Thymus (tissue), 11 donors: ENCODE measurements at regions not wholly inside any gene's neighbourhood (a gene's known extent, or its start where the extent isn't known, plus 50 kb on each side); places are given as distances from the start of the nearest gene placed in this dataset.
"Not testable (repeated sequence)": the region's sequence is repeated elsewhere in the genome, so short reads cannot be mapped to it uniquely, and the experiment has no call there.

Source experiments
- DNase-seq, 9 donors: peaks; one replicate each; pipeline ENCODE4 v3.0.0-alpha.2; 2013; ENCODE audit warnings: low spot score in 9 of 9, low read depth in 6 of 9, missing footprints in 1 of 9
- H3K27ac ChIP-seq, 2 donors: one replicate each; pipeline ENCODE4 v1.5.1; 2013; ENCODE audit warnings: control low read depth in 1 of 2, low read depth in 1 of 2, low read length in 1 of 2, mild to moderate bottlenecking in 1 of 2, moderate library complexity in 1 of 2
- H3K27me3 ChIP-seq, 2 donors: one replicate each; pipeline ENCODE4 v1.5.1; 2013; ENCODE audit warnings: low read length in 1 of 2; ENCODE audit not compliant: control insufficient read depth in 2 of 2, insufficient read depth in 1 of 2
- H3K36me3 ChIP-seq, 2 donors: one replicate each; pipeline ENCODE4 v1.5.1; 2013; ENCODE audit warnings: low read length in 1 of 2, mild to moderate bottlenecking in 1 of 2, moderate library complexity in 1 of 2; ENCODE audit not compliant: control insufficient read depth in 2 of 2, insufficient read depth in 2 of 2
- H3K4me1 ChIP-seq, 2 donors: one replicate each; pipeline ENCODE4 v1.5.1; 2013; ENCODE audit warnings: low read length in 2 of 2; ENCODE audit not compliant: control insufficient read depth in 2 of 2, insufficient read depth in 2 of 2
- H3K4me3 ChIP-seq, 2 donors: one replicate each; pipeline ENCODE4 v1.5.1; 2013; ENCODE audit warnings: low read length in 2 of 2, control low read depth in 1 of 2, mild to moderate bottlenecking in 1 of 2
- H3K9me3 ChIP-seq, 2 donors: one replicate each; pipeline ENCODE4 v1.5.1; 2013; ENCODE audit warnings: low read length in 1 of 2, mild to moderate bottlenecking in 1 of 2; ENCODE audit not compliant: control insufficient read depth in 2 of 2, insufficient read depth in 1 of 2
- WGBS: extraction: QIAGEN DNeasy Blood & Tissue Kit; methylation state at CpG from one replicate; pipeline ENCODE4 v1.1.7; 2013; 5-methylcytosine and 5-hydroxymethylcytosine counted together
- donor health status: healthy.

DNA sequence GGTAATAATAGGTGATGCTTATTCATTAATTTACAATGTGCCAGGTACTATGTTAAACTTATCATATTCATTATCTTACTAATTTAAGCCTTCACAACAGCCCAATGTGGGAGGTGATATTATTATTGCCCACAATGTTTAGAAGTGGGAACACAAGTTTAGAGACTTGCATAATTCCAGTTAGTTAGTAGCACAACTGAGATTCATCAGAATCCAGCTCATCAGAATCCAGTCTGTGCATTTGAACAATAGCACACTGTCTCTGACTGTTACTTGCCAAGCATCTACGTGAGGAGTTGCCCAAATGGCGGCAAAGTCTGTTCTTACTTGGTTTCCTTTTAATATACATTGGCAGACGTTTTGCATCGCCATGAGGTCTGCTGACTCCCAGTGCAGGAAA lies 110.9 kb upstream of the BASP1 start:
- no peak overlapping the region for H3K27ac ChIP-seq
- 92% methylated on average over 4 of the region's 4 CpGs for WGBS
- DNase-seq, result no peak
- H3K4me3 ChIP-seq, result no peak overlapping the region
- no peaks in the 10 kb centered on the region for H3K9me3 ChIP-seq
- no peaks in the 10 kb centered on the region for H3K4me1 ChIP-seq
- no peaks in the 10 kb centered on the region for H3K27me3 ChIP-seq
- no peaks in the 10 kb centered on the region for H3K36me3 ChIP-seq

DNA sequence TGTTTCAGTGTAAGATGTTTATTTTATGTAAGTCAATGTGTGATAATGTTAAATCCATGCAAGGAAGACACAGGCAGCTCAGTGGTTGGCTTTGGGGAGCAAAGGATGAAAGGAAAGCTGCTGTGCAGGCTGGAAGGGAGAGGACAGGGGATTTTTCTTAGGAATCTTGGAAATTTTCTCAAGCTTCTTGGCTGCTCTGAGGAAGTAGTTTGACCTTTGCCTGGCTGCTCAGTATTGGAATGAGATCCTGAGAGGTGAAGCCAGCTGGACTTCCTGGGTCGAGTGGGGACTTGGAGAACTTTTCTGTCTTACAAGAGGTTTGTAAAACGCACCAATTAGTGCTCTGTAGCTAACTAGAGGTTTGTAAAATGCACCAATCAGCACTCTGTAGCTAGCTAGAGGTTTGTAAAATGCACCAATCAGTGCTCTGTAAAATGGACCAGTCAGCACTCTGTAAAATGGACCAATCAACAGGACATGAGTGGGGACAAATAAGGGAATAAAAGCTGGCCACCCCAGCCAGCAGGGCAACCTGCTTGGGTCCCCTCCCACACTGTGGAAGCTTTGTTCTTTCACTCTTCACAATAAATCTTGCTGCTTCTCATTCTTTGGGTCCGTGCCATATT lies 105.2 kb upstream of the BASP1 start:
- H3K27ac ChIP-seq, H3K9me3 ChIP-seq, H3K4me1 ChIP-seq, H3K27me3 ChIP-seq, DNase-seq, H3K36me3 ChIP-seq, H3K4me3 ChIP-seq: not testable (repeated sequence)
- 91% methylated on average over 3 of the region's 3 CpGs for WGBS

- DNase-seq, result no peak
- Histone ChIP-seq H3K4me1 (no peaks in the 10 kb centered on the region), H3K27ac (no peak overlapping the region), H3K9me3 (no peaks in the 10 kb centered on the region), H3K4me3 (no peak overlapping the region), H3K27me3 (no peaks in the 10 kb centered on the region), H3K36me3 (no peaks in the 10 kb centered on the region)
- WGBS, result 89% methylated on average over 9 of the region's 9 CpGs
These were observed 104.1 kb upstream of the BASP1 start for GRCh38 chr5:17113174-17113958.

GRCh38 chr5:17114233-17114632 lies 103.2 kb upstream of the BASP1 start:
- H3K4me1 ChIP-seq, result no peaks in the 10 kb centered on the region
- no peaks in the 10 kb centered on the region for H3K9me3 ChIP-seq
- 90% methylated on average over 6 of the region's 6 CpGs for WGBS
- no peak overlapping the region for H3K27ac ChIP-seq
- H3K4me3 ChIP-seq, result no peak overlapping the region
- no peaks in the 10 kb centered on the region for H3K36me3 ChIP-seq
- no peak for DNase-seq
- no peaks in the 10 kb centered on the region for H3K27me3 ChIP-seq

- H3K27ac ChIP-seq, result no peak overlapping the region
- H3K4me1 ChIP-seq, result no peaks in the 10 kb centered on the region
- WGBS, result 82% methylated on average over 6 of the region's 6 CpGs
These were observed 102.5 kb upstream of the BASP1 start for GRCh38 chr5:17114715-17115599.

DNA sequence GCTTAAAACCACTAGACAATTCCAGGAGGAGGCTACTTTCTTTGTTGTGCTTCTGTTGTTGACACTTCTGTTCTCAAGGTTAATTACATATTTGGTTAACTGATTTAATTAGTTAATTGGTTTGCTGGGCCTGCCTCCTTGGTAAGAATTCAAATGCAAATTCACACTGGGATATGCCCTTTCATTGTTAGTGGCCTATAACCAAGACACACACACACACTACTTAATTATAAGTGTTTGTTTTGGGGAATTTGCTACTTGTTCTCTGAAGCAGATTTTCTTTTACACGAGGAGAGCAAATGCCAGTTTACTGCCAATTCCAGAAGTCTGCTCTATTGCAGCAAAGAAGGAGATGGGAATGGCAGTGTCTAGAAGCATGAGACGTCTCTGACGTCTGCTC lies 101.6 kb upstream of the BASP1 start:
- Histone ChIP-seq H3K4me1 (no peaks in the 10 kb centered on the region), H3K27ac (no peak overlapping the region), H3K36me3 (no peaks in the 10 kb centered on the region), H3K9me3 (no peaks in the 10 kb centered on the region), H3K4me3 (no peak overlapping the region), H3K27me3 (no peaks in the 10 kb centered on the region)
- no peak for DNase-seq
- 94% methylated on average over 3 of the region's 3 CpGs for WGBS

More at GRCh38 chr5:17114715-17115599, 102.5 kb upstream of the BASP1 start:
- Histone ChIP-seq H3K27me3 (no peaks in the 10 kb centered on the region), H3K9me3 (no peaks in the 10 kb centered on the region), H3K4me3 (no peak overlapping the region), H3K36me3 (no peaks in the 10 kb centered on the region)
- DNase-seq, result no peak

- peak overlapping the region in 1 of 2 donors; percentile 26 for H3K27ac ChIP-seq
- no peaks in the 10 kb centered on the region for H3K4me1 ChIP-seq
- no peaks in the 10 kb centered on the region for H3K9me3 ChIP-seq
- 8% methylated on average over 9 of the region's 9 CpGs for WGBS
- H3K36me3 ChIP-seq, result no peaks in the 10 kb centered on the region
- no peak overlapping the region for H3K4me3 ChIP-seq
- no peaks in the 10 kb centered on the region for H3K27me3 ChIP-seq
- DNase-seq, result peak in 1 of 9 donors; percentile 37
These were observed 98.8 kb upstream of the BASP1 start for GRCh38 chr5:17118631-17119030.

GRCh38 chr5:17120209-17120608 lies 97.2 kb upstream of the BASP1 start:
- 93% methylated on average over 3 of the region's 3 CpGs for WGBS

GRCh38 chr5:17121776-17122175 lies 95.7 kb upstream of the BASP1 start:
- Histone ChIP-seq H3K27me3 (no peaks in the 10 kb centered on the region), H3K36me3 (no peaks in the 10 kb centered on the region), H3K27ac (no peak overlapping the region), H3K4me3 (no peak overlapping the region), H3K4me1 (no peaks in the 10 kb centered on the region), H3K9me3 (no peaks in the 10 kb centered on the region)
- no peak for DNase-seq
- 95% methylated on average over 3 of the region's 3 CpGs for WGBS

More at GRCh38 chr5:17120209-17120608, 97.2 kb upstream of the BASP1 start:
- Histone ChIP-seq H3K36me3 (no peaks in the 10 kb centered on the region), H3K4me3 (no peak overlapping the region), H3K9me3 (no peaks in the 10 kb centered on the region), H3K27me3 (no peaks in the 10 kb centered on the region), H3K27ac (no peak overlapping the region), H3K4me1 (no peaks in the 10 kb centered on the region)
- no peak for DNase-seq
